H1 (cell line): ENCODE measurements at regions not wholly inside any gene's neighbourhood (a gene's known extent, or its start where the extent isn't known, plus 50 kb on each side); places are given as distances from the start of the nearest gene placed in this dataset.

Experiments used
- CTCF ChIA-PET: fragments of 300-600 bp; sonication (Branson Sonifier 250); formaldehyde crosslinking; loops from one replicate; lab custom pipeline; 2021; ENCODE audit not compliant: partially characterized antibody; lab: Charles Lee
- POLR2A ChIA-PET: fragments of 300-600 bp; sonication (Branson Sonifier 250); formaldehyde crosslinking; loops from one replicate; lab custom pipeline; 2021; ENCODE audit warnings: inconsistent platforms; ENCODE audit not compliant: partially characterized antibody; lab: Charles Lee
- DNase-seq, 2 experiments: peaks; one replicate each; pipeline versions ENCODE4 v3.0.0 to v3.0.0-alpha.2; 2010 to 2022; ENCODE audit warnings: low spot score in 2 of 2, low read depth in 1 of 2, mixed read lengths in 1 of 2
- FAIRE-seq: peaks from 2 replicates; lab custom pipeline; 2011; peaks lifted over from hg19 to GRCh38; lab: Jason Lieb, UNC
- H2AFZ ChIP-seq: 2 replicates; pipeline ENCODE4 v1.8.1; 2012; ENCODE audit warnings: low read length, inconsistent platforms
- H2AK5ac ChIP-seq: 2 replicates; pipeline ENCODE4 v1.6.1; 2013; ENCODE audit warnings: low read depth, low read length
- H2BK120ac ChIP-seq: replicated peaks from 2 replicates; pipeline ENCODE3; 2013; ENCODE audit warnings: low read depth, low read length, inconsistent platforms
- H2BK12ac ChIP-seq: 2 replicates; pipeline ENCODE4 v1.6.1; 2013; ENCODE audit warnings: low read depth, low read length
- H2BK15ac ChIP-seq: 2 replicates; pipeline ENCODE4 v1.6.1; 2013; ENCODE audit warnings: low read length
- H2BK20ac ChIP-seq: 2 replicates; pipeline ENCODE4 v1.6.1; 2013; ENCODE audit warnings: low read length
- H2BK5ac ChIP-seq: 2 replicates; pipeline ENCODE4 v1.6.1; 2013; ENCODE audit warnings: low read depth, low read length
- H3K14ac ChIP-seq: 2 replicates; pipeline ENCODE4 v1.6.1; 2013; ENCODE audit warnings: inconsistent platforms; ENCODE audit not compliant: insufficient read length
- H3K18ac ChIP-seq: 2 replicates; pipeline ENCODE4 v1.6.1; 2013; ENCODE audit warnings: low read length; ENCODE audit errors: extremely low read depth
- H3K23ac ChIP-seq: 2 replicates; pipeline ENCODE4 v1.6.1; 2013; ENCODE audit warnings: inconsistent platforms; ENCODE audit not compliant: insufficient read length
- H3K23me2 ChIP-seq: 2 replicates; pipeline ENCODE4 v1.6.1; 2013; ENCODE audit warnings: low read depth, low read length
- H3K27ac ChIP-seq: 2 replicates; pipeline ENCODE4 v1.6.1; 2011; ENCODE audit warnings: low read depth, low read length, inconsistent platforms
- H3K27me3 ChIP-seq, 4 experiments: replicated peaks in 1 of 4; 1 replicate in 1 of 4; 2 replicates in 3 of 4; pipeline versions ENCODE4 v1.6.1 to v1.8.1; 2011 to 2013; ENCODE audit warnings: low read length in 3 of 4, mild to moderate bottlenecking in 3 of 4, inconsistent platforms in 2 of 4, mixed read lengths in 2 of 4, moderate library complexity in 1 of 4; ENCODE audit not compliant: control insufficient read depth in 3 of 4, insufficient read depth in 3 of 4; ENCODE audit errors: extremely low read depth in 1 of 4
- H3K36me3 ChIP-seq, 4 experiments: 2 replicates each; pipeline versions ENCODE4 v1.6.1 to v1.8.1; 2011 to 2013; ENCODE audit warnings: mild to moderate bottlenecking in 4 of 4, low read length in 3 of 4, moderate library complexity in 2 of 4, control low read depth in 1 of 4, inconsistent platforms in 1 of 4; ENCODE audit not compliant: insufficient read depth in 4 of 4, control insufficient read depth in 2 of 4
- H3K4ac ChIP-seq: replicated peaks from 2 replicates; pipeline ENCODE3; 2013; ENCODE audit warnings: low read length, low read depth, mixed read lengths, inconsistent platforms; ENCODE audit not compliant: insufficient read length
- H3K4me1 ChIP-seq, 4 experiments: replicated peaks in 1 of 4; 1 replicate in 1 of 4; 2 replicates in 3 of 4; pipeline versions ENCODE4 v1.6.1 to v1.8.1; 2011 to 2013; ENCODE audit warnings: low read length in 3 of 4, inconsistent platforms in 2 of 4, mixed read lengths in 1 of 4; ENCODE audit not compliant: insufficient read depth in 4 of 4, control insufficient read depth in 3 of 4
- H3K4me2 ChIP-seq, 2 experiments: 2 replicates each; pipeline versions ENCODE4 v1.6.1 to v1.8.1; 2011 to 2013; ENCODE audit warnings: low read depth in 2 of 2, low read length in 2 of 2, control low read depth in 1 of 2, inconsistent platforms in 1 of 2, mild to moderate bottlenecking in 1 of 2; ENCODE audit not compliant: insufficient read depth in 1 of 2
- H3K4me3 ChIP-seq, 4 experiments: fragments of 200-600, 300-600 bp in 1 of 4; sonication (generic), shearing (Covaris generic), sonication (Bioruptor Twin) in 1 of 4; 2 replicates each; pipeline versions ENCODE4 v1.5.1 to v1.8.1; 2011 to 2016; ENCODE audit warnings: low read length in 4 of 4, low read depth in 3 of 4, control low read depth in 2 of 4, inconsistent platforms in 2 of 4, mild to moderate bottlenecking in 2 of 4, mixed read lengths in 1 of 4, moderate library complexity in 1 of 4; ENCODE audit not compliant: insufficient read depth in 2 of 4; ENCODE audit errors: extremely low read depth in 1 of 4
- H3K56ac ChIP-seq: replicated peaks from 2 replicates; pipeline ENCODE3; 2013; ENCODE audit warnings: low read depth, mild to moderate bottlenecking, mixed read lengths, low read length, inconsistent platforms; ENCODE audit not compliant: insufficient read length
- H3K79me1 ChIP-seq: 2 replicates; pipeline ENCODE4 v1.6.1; 2013; ENCODE audit warnings: low read depth, low read length, control low read depth
- H3K79me2 ChIP-seq, 2 experiments: 2 replicates each; pipeline versions ENCODE4 v1.6.1 to v1.8.1; 2012 to 2013; ENCODE audit warnings: low read length in 2 of 2, mild to moderate bottlenecking in 2 of 2, inconsistent platforms in 1 of 2; ENCODE audit not compliant: insufficient read depth in 2 of 2, control insufficient read depth in 1 of 2
- H3K9ac ChIP-seq, 4 experiments: replicated peaks in 1 of 4; 1 replicate in 1 of 4; 2 replicates in 3 of 4; pipeline versions ENCODE4 v1.6.1 to v1.8.1; 2011 to 2013; ENCODE audit warnings: low read depth in 3 of 4, low read length in 3 of 4, control low read depth in 2 of 4, mild to moderate bottlenecking in 2 of 4, moderate library complexity in 2 of 4, inconsistent platforms in 1 of 4; ENCODE audit errors: extremely low read depth in 1 of 4
- H3K9me3 ChIP-seq, 2 experiments: 2 replicates each; pipeline versions ENCODE4 v1.6.1 to v1.8.1; 2012 to 2013; ENCODE audit warnings: mild to moderate bottlenecking in 2 of 2, moderate library complexity in 2 of 2, control low read depth in 1 of 2, inconsistent platforms in 1 of 2, low read depth in 1 of 2, low read length in 1 of 2, mixed read lengths in 1 of 2; ENCODE audit not compliant: insufficient read depth in 2 of 2
- H4K20me1 ChIP-seq, 2 experiments: replicated peaks in 1 of 2; 2 replicates each; pipeline versions ENCODE3 to v1.8.1; 2011 to 2013; ENCODE audit warnings: inconsistent platforms in 2 of 2, low read length in 2 of 2, mild to moderate bottlenecking in 1 of 2; ENCODE audit not compliant: insufficient read depth in 2 of 2, control insufficient read depth in 1 of 2
- H4K5ac ChIP-seq: 2 replicates; pipeline ENCODE4 v1.6.1; 2013; ENCODE audit warnings: low read length, low read depth, mixed read lengths, inconsistent platforms; ENCODE audit not compliant: insufficient read length
- H4K8ac ChIP-seq: 2 replicates; pipeline ENCODE4 v1.8.0; 2013; ENCODE audit warnings: mild to moderate bottlenecking, moderate library complexity, low read length, inconsistent platforms; ENCODE audit not compliant: insufficient read depth; ENCODE audit errors: extremely low read depth
- H4K91ac ChIP-seq: replicated peaks from 2 replicates; pipeline ENCODE3; 2013; ENCODE audit warnings: low read length, mixed read lengths, inconsistent platforms; ENCODE audit not compliant: insufficient read length
- CBX5 ChIP-seq: fragments of 300-800, 300-1000 bp; sonication (generic); IDR thresholded peaks from 2 replicates; pipeline ENCODE4 v1.7.1; 2016; ENCODE audit warnings: antibody characterized with exemption, low read length, low read depth
- CTBP2 ChIP-seq: IDR thresholded peaks from 2 replicates; pipeline ENCODE4 v1.7.0; 2011; ENCODE audit warnings: borderline replicate concordance, mild to moderate bottlenecking, moderate library complexity, mixed read lengths, low read length; ENCODE audit not compliant: insufficient read depth, insufficient read length
- EGR1 ChIP-seq: IDR thresholded peaks from 2 replicates; pipeline ENCODE4 v1.6.1; 2011; ENCODE audit warnings: low read depth, low read length, borderline replicate concordance
- EP300 ChIP-seq, 2 experiments: IDR thresholded peaks; 1 replicate in 1 of 2; 2 replicates in 1 of 2; pipeline ENCODE4 v1.6.1; 2011 to 2012; ENCODE audit warnings: low read depth in 2 of 2, low read length in 2 of 2, mild to moderate bottlenecking in 2 of 2, borderline replicate concordance in 1 of 2, inconsistent platforms in 1 of 2, moderate library complexity in 1 of 2
- EZH2 ChIP-seq: fragments of 200-600 bp; sonication (generic); IDR thresholded peaks from 2 replicates; pipeline ENCODE4 v1.7.1; 2012; ENCODE audit warnings: low read depth, mild to moderate bottlenecking, moderate library complexity, low read length, inconsistent platforms; ENCODE audit not compliant: severe bottlenecking
- FOSL1 ChIP-seq: IDR thresholded peaks from 2 replicates; pipeline ENCODE4 v1.6.1; 2011; ENCODE audit warnings: mild to moderate bottlenecking, low read depth, low read length, moderate library complexity; ENCODE audit not compliant: insufficient read depth
- GTF2F1 ChIP-seq: IDR thresholded peaks from 2 replicates; pipeline ENCODE4 v1.6.1; 2012; ENCODE audit warnings: low read depth, low read length, improper control_type of control experiment, borderline replicate concordance
- JUND ChIP-seq: IDR thresholded peaks from 2 replicates; pipeline ENCODE4 v1.6.1; 2011; ENCODE audit warnings: mild to moderate bottlenecking, improper control_type of control experiment, low read length
- POLR2AphosphoS5 ChIP-seq: IDR thresholded peaks from 2 replicates; pipeline ENCODE4 v1.6.1; 2011; ENCODE audit warnings: low read depth, low read length
- RAD21 ChIP-seq, 2 experiments: IDR thresholded peaks in 1 of 2; conservative IDR thresholded peaks in 1 of 2; 2 replicates each; pipeline ENCODE4 v1.6.1; 2011; ENCODE audit warnings: low read depth in 2 of 2, low read length in 2 of 2, improper control_type of control experiment in 1 of 2, inconsistent platforms in 1 of 2, mild to moderate bottlenecking in 1 of 2, moderate library complexity in 1 of 2
- SP2 ChIP-seq: IDR thresholded peaks from 2 replicates; pipeline ENCODE4 v1.6.1; 2012; ENCODE audit warnings: mild to moderate bottlenecking, low read length, inconsistent platforms
- SP4 ChIP-seq: IDR thresholded peaks from 2 replicates; pipeline ENCODE4 v1.6.1; 2012; ENCODE audit warnings: low read length, inconsistent platforms
- SRF ChIP-seq: IDR thresholded peaks from 2 replicates; pipeline ENCODE4 v1.6.1; 2011; ENCODE audit warnings: mild to moderate bottlenecking, low read depth, low read length, moderate library complexity
- SUZ12 ChIP-seq: fragments of 200-600 bp; sonication (generic); IDR thresholded peaks from 2 replicates; pipeline ENCODE4 v1.6.1; 2012; ENCODE audit warnings: mild to moderate bottlenecking, inconsistent platforms, low read length, moderate library complexity, mixed read lengths
- TAF7 ChIP-seq: optimal IDR thresholded peaks from 2 replicates; pipeline ENCODE3; 2011; ENCODE audit warnings: low read depth, mild to moderate bottlenecking, inconsistent platforms, low read length, moderate library complexity, borderline replicate concordance
- WGBS, 2 experiments: shearing (Covaris generic) in 1 of 2; methylation state at CpG; one replicate each; pipeline versions ENCODE4 v1.1.6 to v1.1.7; 2013 to 2015; ENCODE audit warnings: low lambda C conversion rate in 2 of 2, mixed read lengths in 2 of 2, inconsistent platforms in 1 of 2, low coverage in 1 of 2, missing lambda C conversion rate in 1 of 2; ENCODE audit not compliant: insufficient replicate concordance in 2 of 2, insufficient coverage in 1 of 2, insufficient read length in 1 of 2; ENCODE audit errors: extremely low coverage in 1 of 2, missing lambda C conversion rate in 1 of 2; 5-methylcytosine and 5-hydroxymethylcytosine counted together

DNA sequence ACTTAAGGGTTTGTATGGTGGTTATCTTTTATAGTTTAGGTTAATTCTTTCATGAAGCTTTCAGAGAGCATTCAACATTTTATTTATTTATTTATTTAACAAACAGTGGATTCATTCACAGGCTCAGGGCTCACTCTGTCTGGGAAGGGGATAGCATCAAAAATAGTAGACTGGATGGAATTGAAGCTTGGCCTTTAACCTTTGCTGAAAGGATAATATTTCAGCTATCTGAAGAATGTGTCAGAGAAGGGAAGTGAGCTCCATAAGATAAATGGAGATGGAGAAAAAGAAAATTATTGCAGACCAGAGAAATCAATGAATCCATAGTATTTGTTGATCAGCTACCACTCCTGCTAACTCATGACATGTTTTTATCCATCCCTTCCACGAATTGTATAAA lies 305.6 kb downstream of the COG6 start:
- Histone ChIP-seq H3K27ac (no peak overlapping the region), H2BK5ac (no peak overlapping the region), H3K4ac (no peak overlapping the region), H3K9ac (no peak overlapping the region), H3K56ac (no peak overlapping the region), H3K79me1 (no peaks in the 10 kb centered on the region), H2AFZ (no peak overlapping the region), H4K5ac (no peak overlapping the region), H3K36me3 (no peaks in the 10 kb centered on the region), H3K79me2 (no peaks in the 10 kb centered on the region), H4K20me1 (no peaks in the 10 kb centered on the region), H3K23ac (no peak overlapping the region), H2BK120ac (no peak overlapping the region), H3K4me1 (no peaks in the 10 kb centered on the region), H3K4me3 (no peak overlapping the region), H3K14ac (no peak overlapping the region), H3K18ac (no peak overlapping the region), H4K91ac (no peak overlapping the region), H2AK5ac (no peak overlapping the region), H2BK20ac (no peak overlapping the region), H2BK12ac (no peak overlapping the region), H3K27me3 (no peaks in the 10 kb centered on the region), H4K8ac (no peak overlapping the region), H2BK15ac (no peak overlapping the region), H3K23me2 (no peaks in the 10 kb centered on the region), H3K9me3 (no peaks in the 10 kb centered on the region), H3K4me2 (no peak overlapping the region)
- FAIRE-seq (no peak), DNase-seq (no peak)
- CTCF ChIA-PET, result interaction anchor here (0.5 to 3.5 kb wide), 2 partner anchors 19 to 1118 kb away, joined by 3 to 16 read pairs; no protein-coding TSS in a partner anchor
- WGBS, 2 experiments, result 77% methylated on average over 1 of the region's 1 CpG; no CpG with 5 or more reads in 1 of the 2 experiments
- POLR2A ChIA-PET, result no interaction called here
- TF ChIP-seq SP2, result no peak
- no peak for TF ChIP-seq EGR1
- TF ChIP-seq JUND, result no peak
- no peak for TF ChIP-seq GTF2F1
- TF ChIP-seq CTBP2, result no peak
- TF ChIP-seq TAF7, result no peak
- no peak for TF ChIP-seq EZH2
- TF ChIP-seq SP4, result no peak
- TF ChIP-seq EP300 (IDR thresholded peaks at IDR 0.05; ENCODE audit: borderline replicate concordance in 1 of 2, low read depth in 2 of 2, low read length in 2 of 2), result no peak
- no peak for TF ChIP-seq FOSL1
- TF ChIP-seq SUZ12, result no peak
- TF ChIP-seq CBX5, result no peak
- TF ChIP-seq SRF, result no peak
- TF ChIP-seq RAD21 (IDR thresholded peaks at IDR 0.05 in 1 of 2, conservative IDR thresholded peaks at IDR 0.05 in 1 of 2; ENCODE audit: low read depth in 2 of 2, low read length in 2 of 2), result no peak
- TF ChIP-seq POLR2AphosphoS5, result no peak
